Natural killer cell (primary cell): ENCODE measurements at regions not wholly inside any gene's neighbourhood (a gene's known extent, or its start where the extent isn't known, plus 50 kb on each side); places are given as distances from the start of the nearest gene placed in this dataset.

Experiments used
- ATAC-seq, 3 donors: fragments of 150-1000 bp in 2 of 3; fragments of 200-7000 bp in 1 of 3; cut with Tn5 transposase; 1 replicate in 1 of 3; 2 replicates in 2 of 3; pipeline ENCODE4 v1.10.0; 2021; ENCODE audit warnings: mild to moderate bottlenecking in 2 of 3, moderate library complexity in 2 of 3
- DNase-seq, 2 donors: peaks; one replicate each; pipeline versions ENCODE4 v3.0.0 to v3.0.0-alpha.2; 2013 to 2021; ENCODE audit warnings: mixed read lengths in 1 of 2
- H3K27ac ChIP-seq: one replicate; pipeline ENCODE4 v1.5.1; 2013; ENCODE audit warnings: mild to moderate bottlenecking, low read length
- H3K27me3 ChIP-seq: one replicate; pipeline ENCODE4 v1.6.1; 2013; ENCODE audit warnings: low read length; ENCODE audit not compliant: control insufficient read depth, insufficient read depth
- H3K36me3 ChIP-seq: one replicate; pipeline ENCODE4 v1.6.1; 2013; ENCODE audit warnings: low read length; ENCODE audit not compliant: control insufficient read depth, insufficient read depth
- H3K4me1 ChIP-seq: one replicate; pipeline ENCODE4 v1.6.1; 2013; ENCODE audit warnings: low read length; ENCODE audit not compliant: control insufficient read depth, insufficient read depth
- H3K4me3 ChIP-seq: one replicate; pipeline ENCODE4 v1.5.1; 2013; ENCODE audit warnings: low read length
- H3K9me3 ChIP-seq: one replicate; pipeline ENCODE4 v1.6.1; 2013; ENCODE audit warnings: low read length; ENCODE audit not compliant: control insufficient read depth, insufficient read depth
- H3K27ac Mint-ChIP-seq, 2 donors: one replicate each; pipeline ENCODE4 v1.8.0; 2022; ENCODE audit warnings: mild to moderate bottlenecking in 2 of 2, mixed read lengths in 2 of 2, moderate library complexity in 1 of 2
- H3K27me3 Mint-ChIP-seq, 2 donors: one replicate each; pipeline ENCODE4 v1.8.0; 2022; ENCODE audit warnings: low read depth in 2 of 2, mixed read lengths in 2 of 2
- H3K36me3 Mint-ChIP-seq: one replicate; pipeline ENCODE4 v1.8.0; 2022; ENCODE audit warnings: mixed read lengths
- H3K4me1 Mint-ChIP-seq, 2 donors: one replicate each; pipeline ENCODE4 v1.8.0; 2022; ENCODE audit warnings: mixed read lengths in 2 of 2
- H3K4me3 Mint-ChIP-seq: one replicate; pipeline ENCODE4 v1.8.0; 2022; ENCODE audit warnings: mild to moderate bottlenecking, moderate library complexity, mixed read lengths
- H3K9me3 Mint-ChIP-seq, 2 donors: one replicate each; pipeline ENCODE4 v1.8.0; 2022; ENCODE audit warnings: mixed read lengths in 2 of 2
- CTCF ChIP-seq: fragments of 200-600 bp; IDR thresholded peaks from one replicate; pipeline ENCODE4 v1.8.0; 2022; ENCODE audit warnings: antibody characterized with exemption
- WGBS: methylation state at CpG from one replicate; pipeline ENCODE4 v1.1.7; 2013; ENCODE audit warnings: missing lambda C conversion rate; ENCODE audit not compliant: insufficient coverage; 5-methylcytosine and 5-hydroxymethylcytosine counted together
- intact Hi-C: fragments of 100-400 bp; cut with micrococcal nuclease; formaldehyde crosslinking; loops from one replicate; pipeline ENCODE4 v1.14.2; 2022

- Mint-ChIP-seq H3K9me3 (no peaks in the 10 kb centered on the region), H3K4me1 (peaks cover 0 to 6% of the 10 kb centered on the region in 2 donors), H3K4me3 (no peak overlapping the region), H3K27ac (no peak overlapping the region), H3K27me3 (peaks cover 0 to 6% of the 10 kb centered on the region in 2 donors), H3K36me3 (no peaks in the 10 kb centered on the region)
- no peak for TF ChIP-seq CTCF
- Histone ChIP-seq H3K4me3 (no peak overlapping the region), H3K36me3 (no peaks in the 10 kb centered on the region), H3K4me1 (no peaks in the 10 kb centered on the region), H3K27me3 (no peaks in the 10 kb centered on the region), H3K27ac (no peak overlapping the region), H3K9me3 (no peaks in the 10 kb centered on the region)
- DNase-seq = no peak
- WGBS = 90% methylated on average over 7 of the region's 7 CpGs
- ATAC-seq = no peak
- intact Hi-C loops = no loop called here
These were observed 87.2 kb upstream of the HPCAL1 start for GRCh38 chr2:10215393-10215935.

GRCh38 chr2:10216677-10217488 lies 85.8 kb upstream of the HPCAL1 start:
- H3K27me3 Mint-ChIP-seq = peaks cover 0 to 6% of the 10 kb centered on the region in 2 donors
- WGBS = 94% methylated on average over 22 of the region's 28 CpGs
- H3K27ac Mint-ChIP-seq = no peak overlapping the region
- Histone ChIP-seq H3K27ac (no peak overlapping the region), H3K9me3 (no peaks in the 10 kb centered on the region), H3K4me1 (no peaks in the 10 kb centered on the region), H3K27me3 (no peaks in the 10 kb centered on the region), H3K36me3 (no peaks in the 10 kb centered on the region), H3K4me3 (no peak overlapping the region)
- no peak for TF ChIP-seq CTCF
- intact Hi-C loops = no loop called here
- H3K4me1 Mint-ChIP-seq = peaks cover 0 to 6% of the 10 kb centered on the region in 2 donors
- no peak for ATAC-seq
- no peaks in the 10 kb centered on the region for H3K36me3 Mint-ChIP-seq
- no peak overlapping the region for H3K4me3 Mint-ChIP-seq
- no peak for DNase-seq
- H3K9me3 Mint-ChIP-seq = no peaks in the 10 kb centered on the region

GRCh38 chr2:10217489-10218435 lies 84.9 kb upstream of the HPCAL1 start:
- no peaks in the 10 kb centered on the region for H3K36me3 ChIP-seq
- no peaks in the 10 kb centered on the region for H3K4me1 ChIP-seq
- 95% methylated on average over 20 of the region's 20 CpGs for WGBS
- no peaks in the 10 kb centered on the region for H3K36me3 Mint-ChIP-seq
- H3K9me3 ChIP-seq = no peaks in the 10 kb centered on the region
- TF ChIP-seq CTCF = no peak
- H3K27me3 ChIP-seq = no peaks in the 10 kb centered on the region
- DNase-seq (no peak), ATAC-seq (no peak)
- H3K4me3 ChIP-seq = no peak overlapping the region
- intact Hi-C loops = no loop called here
- no peak overlapping the region for H3K27ac ChIP-seq
- H3K4me1 Mint-ChIP-seq = peaks cover 0 to 6% of the 10 kb centered on the region in 2 donors
- peaks cover 0 to 6% of the 10 kb centered on the region in 2 donors for H3K27me3 Mint-ChIP-seq
- no peak overlapping the region for H3K4me3 Mint-ChIP-seq
- no peak overlapping the region for H3K27ac Mint-ChIP-seq
- no peaks in the 10 kb centered on the region for H3K9me3 Mint-ChIP-seq
